ENCODE measurements at regions not wholly inside any gene's neighbourhood (a gene's known extent, or its start where the extent isn't known, plus 50 kb on each side); places are given as distances from the start of the nearest gene placed in this dataset.
"Not testable (repeated sequence)": the region's sequence is repeated elsewhere in the genome, so short reads cannot be mapped to it uniquely, and the experiment has no call there.

DNA sequence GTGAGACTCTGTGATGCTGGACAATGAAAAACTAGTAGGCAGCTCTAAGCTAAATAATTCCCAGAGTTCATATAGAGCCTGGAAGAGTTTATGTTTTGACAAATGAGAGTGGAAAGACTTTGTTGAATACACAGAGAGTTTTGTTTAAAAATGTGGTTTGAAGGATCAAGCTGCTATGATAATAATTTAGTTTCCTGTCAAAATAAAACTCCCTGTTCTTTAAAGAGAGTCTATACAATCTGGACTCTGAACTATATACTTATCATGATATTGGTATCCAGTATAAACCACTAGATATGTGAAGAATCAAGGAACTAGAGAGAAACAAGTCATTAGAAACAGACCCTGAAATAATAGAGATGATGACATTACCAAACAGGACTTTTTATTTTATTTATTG, 158.6 kb downstream of the C4orf33 start:
- DNase-seq, result no peak

DNA sequence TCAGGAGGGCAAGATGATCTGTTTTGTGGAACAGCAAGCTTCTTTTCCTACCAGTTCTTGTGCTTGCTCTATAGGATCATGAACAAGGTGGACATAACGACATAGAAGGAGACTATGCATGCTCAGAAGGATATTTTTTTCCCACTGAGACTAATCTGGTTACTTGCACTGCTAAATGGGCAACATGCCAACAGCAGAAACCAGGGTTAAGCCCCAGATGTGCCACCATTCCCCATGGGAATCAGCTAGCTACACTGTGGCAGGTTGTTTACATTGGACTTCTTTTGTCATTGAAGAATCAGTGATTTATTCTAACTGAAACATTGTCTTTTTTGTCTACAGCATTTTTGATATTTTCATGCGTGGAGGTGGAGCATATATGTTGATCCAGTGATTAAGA, 165.6 kb downstream of the C4orf33 start:
- DNase-seq, result no peak

GRCh38 chr4:129264008-129264657, 168.2 kb downstream of the C4orf33 start:
- DNase-seq, result no peak

GRCh38 chr4:129278868-129279267, 182.9 kb downstream of the C4orf33 start:
- DNase-seq, result no peak

- DNase-seq, result no peak
Measured at GRCh38 chr4:129282293-129282692, 186.3 kb downstream of the C4orf33 start.

DNA sequence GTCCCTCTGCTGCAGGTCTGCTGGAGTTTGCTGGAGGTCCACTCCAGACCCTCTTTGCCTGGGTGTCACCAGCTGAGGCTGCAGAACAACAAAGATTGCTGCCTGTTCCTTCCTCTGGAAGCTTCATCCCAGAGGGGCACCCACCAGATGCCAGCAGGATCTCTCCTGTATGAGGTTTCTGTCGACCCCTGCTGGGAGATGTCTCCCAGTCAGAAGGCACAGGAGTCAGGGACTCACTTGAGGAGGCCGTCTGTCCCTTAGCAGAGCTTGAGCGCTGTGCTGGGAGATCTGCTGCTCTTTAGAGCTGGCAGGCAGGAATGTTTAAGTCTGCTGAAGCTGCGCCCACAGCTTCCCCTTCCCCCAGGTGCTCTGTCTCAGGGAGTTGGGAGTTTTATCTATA, 196.2 kb downstream of the C4orf33 start:
- DNase-seq, result not testable (repeated sequence)

- no peak for DNase-seq
Measured at GRCh38 chr4:129314781-129315180, 218.8 kb downstream of the C4orf33 start.

GRCh38 chr4:129322920-129323319, 227.0 kb downstream of the C4orf33 start:
- DNase-seq, result no peak

- no peak for DNase-seq
Measured at GRCh38 chr4:129323658-129324057, 227.7 kb downstream of the C4orf33 start.

DNA sequence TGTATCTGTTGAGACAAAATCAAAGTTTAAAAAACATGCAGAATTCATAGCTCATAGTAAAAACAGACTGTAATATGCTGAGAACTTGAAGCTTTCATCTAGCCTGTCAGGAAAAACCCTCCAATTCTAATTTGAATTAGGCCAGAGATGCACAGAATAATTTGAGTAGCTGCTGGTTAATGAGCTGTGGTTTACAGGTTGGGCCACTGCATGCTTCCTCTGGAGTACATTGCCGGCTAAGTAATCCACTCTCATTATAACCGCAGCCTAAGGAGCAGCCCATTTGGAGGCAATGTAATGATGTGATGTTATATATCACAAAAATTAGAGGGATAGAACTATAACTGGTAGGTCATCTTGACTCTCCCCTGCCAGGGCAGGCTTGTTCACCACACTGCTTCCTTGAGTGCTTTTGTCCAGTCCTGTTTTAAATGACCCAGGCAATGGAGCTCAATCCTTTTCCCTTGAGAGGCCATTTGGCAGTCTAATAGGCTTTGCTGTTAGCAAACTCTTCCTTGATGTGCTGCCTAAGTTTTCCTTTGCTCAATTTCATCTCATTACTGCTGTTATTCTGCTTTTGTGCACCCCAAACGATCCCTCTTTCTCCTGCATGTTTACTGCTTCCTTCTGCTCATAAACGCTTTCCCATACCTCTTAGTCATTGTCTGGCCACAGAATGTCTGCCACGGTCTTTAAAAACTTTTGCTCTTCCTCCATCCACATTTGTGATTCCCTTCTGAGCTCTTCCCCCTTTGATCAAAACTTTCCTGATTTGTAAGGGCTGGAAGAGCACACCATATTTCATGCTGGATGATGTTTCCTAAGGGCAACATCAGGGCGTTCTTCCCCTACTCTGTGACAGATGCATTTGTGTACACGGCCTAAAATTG, 230.9 kb downstream of the C4orf33 start:
- no peak for DNase-seq

GRCh38 chr4:129327637-129328036, 231.7 kb downstream of the C4orf33 start:
- DNase-seq, result no peak

DNA sequence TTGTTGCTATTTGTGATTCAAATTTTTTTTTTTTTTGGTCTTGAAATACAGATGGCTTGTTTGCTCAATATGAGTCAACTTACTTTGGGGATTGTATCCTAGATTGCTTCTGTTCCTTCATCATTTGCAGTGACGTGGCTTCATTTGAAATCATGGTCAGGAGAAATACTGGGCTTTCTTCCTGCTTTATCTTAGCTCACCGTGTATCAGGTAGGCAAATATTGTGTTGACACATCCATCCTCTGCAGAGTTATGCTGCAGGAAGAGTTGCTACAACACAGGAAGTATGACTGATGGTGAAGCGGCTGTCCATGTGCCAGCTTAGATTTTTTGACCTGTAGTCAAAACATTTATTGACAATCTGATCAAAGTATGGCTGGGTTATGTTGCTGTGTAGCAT, 232.2 kb downstream of the C4orf33 start:
- no peak for DNase-seq

- DNase-seq, result no peak
Measured at GRCh38 chr4:129334136-129334535, 238.2 kb downstream of the C4orf33 start.

- DNase-seq, result peak; percentile 49
Measured at GRCh38 chr4:129335276-129335675, 239.3 kb downstream of the C4orf33 start.

DNA sequence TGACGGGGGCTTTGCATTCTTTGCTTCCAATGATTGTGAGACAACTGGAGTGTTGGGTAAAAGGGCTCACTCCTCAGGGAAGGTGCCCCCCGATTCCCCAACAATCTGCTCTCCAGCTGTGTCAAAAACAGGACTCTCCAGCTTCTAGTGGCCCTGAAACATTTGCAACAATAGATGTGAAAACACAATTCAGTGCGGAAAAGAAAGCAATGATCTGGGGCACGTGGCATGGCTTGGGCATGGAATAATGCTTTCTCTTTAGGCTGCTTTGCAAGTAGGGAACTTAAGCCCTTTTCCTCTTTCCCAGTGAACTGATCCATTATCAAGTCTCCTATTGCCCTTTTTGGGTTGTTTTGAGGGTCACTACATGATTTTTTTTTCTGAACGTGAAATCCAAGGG, 239.9 kb downstream of the C4orf33 start:
- no peak for DNase-seq

DNA sequence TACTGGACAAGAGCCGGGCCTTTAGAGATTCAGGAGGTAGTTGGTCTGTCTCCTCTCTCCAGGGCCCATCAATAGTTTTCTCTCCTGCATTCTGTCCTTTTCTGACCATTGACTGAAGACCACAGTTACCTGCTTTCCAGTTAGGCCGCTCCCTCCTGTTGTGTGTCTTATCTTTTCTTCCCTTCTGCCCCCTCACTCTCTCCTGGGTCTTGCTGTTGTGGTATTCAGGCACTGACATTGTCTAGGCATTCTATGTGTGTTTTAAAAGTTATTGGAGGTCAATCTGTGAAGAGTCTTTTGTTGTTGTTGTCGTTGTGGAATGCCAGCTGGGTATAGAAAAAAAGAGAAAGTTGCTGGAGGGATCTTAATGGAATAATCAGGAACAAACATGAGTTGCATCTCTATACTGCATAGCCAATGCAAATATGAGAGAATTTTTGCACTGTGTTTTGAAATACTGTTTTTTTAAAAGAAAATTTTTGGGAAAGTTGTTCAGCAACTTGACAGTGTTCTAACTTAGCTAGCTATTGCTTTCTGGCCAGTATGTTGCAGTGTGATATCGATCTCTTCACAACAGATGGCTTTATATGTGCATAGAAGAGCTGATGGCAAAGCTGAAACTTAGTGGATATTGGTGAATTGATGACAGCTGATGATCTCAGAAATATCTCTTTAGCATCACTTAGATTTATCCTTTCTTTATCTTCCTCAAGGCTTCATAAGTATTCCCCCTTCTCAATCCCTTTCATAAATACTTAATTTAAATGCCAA, 240.7 kb downstream of the C4orf33 start:
- no peak for DNase-seq

DNA sequence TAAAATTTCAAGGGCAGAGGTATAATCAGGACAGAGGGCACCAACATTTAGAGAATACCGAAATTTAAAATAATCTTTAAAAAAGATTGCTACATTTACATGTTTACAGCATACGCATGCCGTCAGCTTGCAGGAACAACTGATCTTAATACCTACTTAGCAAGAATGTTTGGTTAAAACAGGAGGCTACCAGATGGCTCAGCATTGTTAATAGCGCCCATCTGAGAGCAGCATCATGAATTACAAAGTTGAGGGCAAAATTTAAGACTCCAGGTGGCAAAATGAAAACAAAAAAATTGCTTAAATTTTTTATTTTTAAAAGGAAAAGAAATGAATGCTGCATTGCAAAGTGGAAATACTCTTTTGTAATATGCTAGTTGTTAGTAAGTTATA, 241.3 kb downstream of the C4orf33 start:
- DNase-seq, result no peak

GRCh38 chr4:129342819-129343408, 247.0 kb downstream of the C4orf33 start:
- no peak for DNase-seq

DNA sequence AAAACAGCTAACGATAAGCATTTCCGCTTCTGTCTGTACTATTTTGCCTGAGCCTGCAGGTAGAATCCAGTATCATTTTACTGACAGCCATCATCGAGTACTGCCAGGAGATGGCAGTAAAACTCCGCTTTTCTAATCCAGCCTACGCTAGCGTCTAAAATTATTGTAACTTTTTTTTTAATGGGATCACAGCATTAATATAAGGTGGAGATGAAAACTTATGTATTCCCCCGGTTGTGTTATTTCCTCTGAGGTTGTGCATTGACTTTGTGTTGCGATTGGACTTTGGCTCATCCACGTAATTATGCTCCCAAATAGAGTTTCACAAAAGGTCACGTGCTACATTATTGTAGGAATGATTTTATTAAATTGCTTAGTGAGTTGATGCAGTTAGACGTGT, 248.1 kb downstream of the C4orf33 start:
- DNase-seq, result peak; percentile 54

GRCh38 chr4:129345609-129346008, 249.7 kb downstream of the C4orf33 start:
- DNase-seq, result no peak

DNA sequence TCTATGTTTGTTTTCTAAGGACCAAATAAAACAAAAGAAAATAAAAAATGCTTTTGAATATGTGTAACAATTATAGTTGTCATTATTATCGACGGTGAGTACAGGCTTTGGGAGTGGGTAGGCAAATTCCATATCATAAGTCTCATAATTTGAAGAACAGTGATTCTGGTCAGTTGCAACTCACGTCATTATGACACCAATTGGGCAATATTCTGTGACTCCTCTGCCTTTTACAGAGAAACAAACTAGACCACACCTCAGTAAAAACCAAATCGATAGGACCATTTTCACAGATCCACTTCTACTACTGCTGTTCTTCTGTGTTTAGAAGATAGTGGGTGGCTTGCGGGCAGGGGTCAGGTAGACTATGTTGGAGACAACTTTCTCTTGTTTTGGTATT, 250.1 kb downstream of the C4orf33 start:
- DNase-seq, result no peak

DNA sequence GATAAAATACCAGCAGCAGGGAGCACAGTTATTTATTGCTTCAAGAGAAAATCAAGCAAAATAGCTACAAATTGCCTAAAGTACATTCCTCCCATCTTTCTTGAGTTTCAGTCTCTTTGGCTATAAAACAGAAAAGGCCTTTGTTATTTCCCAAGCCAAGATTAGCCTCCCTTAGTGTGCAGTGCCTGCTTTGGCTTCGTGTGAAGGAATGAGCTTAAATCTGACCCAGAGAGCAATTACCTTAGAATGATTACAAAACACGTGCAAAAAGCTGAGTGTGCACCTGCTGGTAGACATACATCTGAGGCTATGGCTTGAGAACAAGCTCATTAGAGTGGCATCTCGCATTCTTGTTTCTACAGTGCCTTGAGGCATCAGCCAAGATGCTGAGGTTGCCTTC, 250.8 kb downstream of the C4orf33 start:
- no peak for DNase-seq
